Body of pancreas (tissue), 4 donors: ENCODE measurements at regions not wholly inside any gene's neighbourhood (a gene's known extent, or its start where the extent isn't known, plus 50 kb on each side); places are given as distances from the start of the nearest gene placed in this dataset.

Source experiments
- CTCF ChIP-seq, 7 experiments: fragments of 450-650 bp in 4 of 7; fragments of 200-600 bp in 3 of 7; sonication (generic) in 3 of 7; IDR thresholded peaks; one replicate each; pipeline ENCODE4 v1.5.1; 2016 to 2019; ENCODE audit warnings: antibody characterized with exemption in 7 of 7
- POLR2A ChIP-seq, 3 donors: fragments of 450-650 bp; IDR thresholded peaks; one replicate each; pipeline ENCODE4 v1.6.1; 2016; ENCODE audit warnings: antibody characterized with exemption in 3 of 3, mild to moderate bottlenecking in 2 of 3

GRCh38 chr13:108077284-108077683 is 138.1 kb downstream of the LIG4 start:
- TF ChIP-seq CTCF (IDR thresholded peaks at IDR 0.05) (no peak), POLR2A (IDR thresholded peaks at IDR 0.05) (no peak)
